ENCODE measurements at regions not wholly inside any gene's neighbourhood (a gene's known extent, or its start where the extent isn't known, plus 50 kb on each side); places are given as distances from the start of the nearest gene placed in this dataset.

GRCh38 chr11:35082321-35083180, 56.4 kb upstream of the CD44 start:
- no peak overlapping the region for H3K4me3 ChIP-seq
- intact Hi-C loops (cut with DNase I), result loop anchor here (10.0 kb wide), 1 partner anchor 292 kb away; no protein-coding TSS in a partner anchor
- H3K27me3 ChIP-seq, result no peaks in the 10 kb centered on the region
- 46% methylated on average over 13 of the region's 15 CpGs for WGBS
- peak overlapping the region; percentile 69 to 86 (median 83) for H3K27ac ChIP-seq (replicated peaks in 1 of 4)
- H3K36me3 ChIP-seq, result no peaks in the 10 kb centered on the region
- H3K4me1 ChIP-seq, result peaks cover 33 to 57% (median 53%) of the 10 kb centered on the region in 4 donors
- H3K9me3 ChIP-seq, result no peaks in the 10 kb centered on the region
- no peak for TF ChIP-seq EP300 (IDR thresholded peaks at IDR 0.05)
- peak in 1 of 2 donors; percentile 39 for TF ChIP-seq POLR2AphosphoS5 (IDR thresholded peaks at IDR 0.05)
- DNase-seq (ENCODE audit: extremely low spot score), result no peak

- intact Hi-C loops (cut with DNase I), result loop anchor here (10.0 kb wide), 1 partner anchor 292 kb away; no protein-coding TSS in a partner anchor
- TF ChIP-seq CTCF (IDR thresholded peaks at IDR 0.05) (no peak), EP300 (IDR thresholded peaks at IDR 0.05) (no peak), POLR2AphosphoS5 (IDR thresholded peaks at IDR 0.05) (no peak), POLR2A (IDR thresholded peaks at IDR 0.05; ENCODE audit: low read depth) (no peak)
- 17% methylated on average over 2 of the region's 2 CpGs for WGBS
- DNase-seq (ENCODE audit: extremely low spot score), result no peak
- Histone ChIP-seq H3K27ac (replicated peaks in 1 of 4) (peak overlapping the region; percentile 69 to 86 (median 83)), H3K9me3 (no peaks in the 10 kb centered on the region), H3K4me3 (no peak overlapping the region), H3K27me3 (no peaks in the 10 kb centered on the region), H3K4me1 (peaks cover 38 to 63% (median 58%) of the 10 kb centered on the region in 4 donors), H3K36me3 (no peaks in the 10 kb centered on the region)
These were observed 55.9 kb upstream of the CD44 start for GRCh38 chr11:35083181-35083430.

GRCh38 chr11:35083431-35084238, 55.3 kb upstream of the CD44 start:
- TF ChIP-seq EP300 (IDR thresholded peaks at IDR 0.05), result no peak
- peak; percentile 69 to 72 for TF ChIP-seq POLR2AphosphoS5 (IDR thresholded peaks at IDR 0.05)
- DNase-seq (ENCODE audit: extremely low spot score), result peak; percentile 94
- Histone ChIP-seq H3K27me3 (no peaks in the 10 kb centered on the region), H3K4me3 (no peak overlapping the region), H3K4me1 (peaks cover 43 to 68% (median 64%) of the 10 kb centered on the region in 4 donors), H3K36me3 (no peaks in the 10 kb centered on the region), H3K27ac (replicated peaks in 1 of 4) (peak overlapping the region; percentile 69 to 86 (median 83)), H3K9me3 (no peaks in the 10 kb centered on the region)
- intact Hi-C loops (cut with DNase I), result loop anchor here (10.0 kb wide), 1 partner anchor 291 kb away; no protein-coding TSS in a partner anchor
- 43% methylated on average over 9 of the region's 11 CpGs for WGBS

- H3K27ac ChIP-seq (replicated peaks in 1 of 4), result peak overlapping the region; percentile 69 to 86 (median 83)
- TF ChIP-seq POLR2AphosphoS5 (IDR thresholded peaks at IDR 0.05) (no peak), POLR2A (IDR thresholded peaks at IDR 0.05; ENCODE audit: low read depth) (no peak), CTCF (IDR thresholded peaks at IDR 0.05) (no peak), EP300 (IDR thresholded peaks at IDR 0.05) (no peak)
- WGBS, result 88% methylated on average over 1 of the region's 3 CpGs
These were observed 54.0 kb upstream of the CD44 start for GRCh38 chr11:35084817-35085440.

GRCh38 chr11:35085531-35086165, 53.3 kb upstream of the CD44 start:
- peak; percentile 64 for DNase-seq (ENCODE audit: extremely low spot score)
- H3K4me3 ChIP-seq, result no peak overlapping the region
- no peaks in the 10 kb centered on the region for H3K27me3 ChIP-seq
- TF ChIP-seq POLR2AphosphoS5 (IDR thresholded peaks at IDR 0.05) (no peak), CTCF (IDR thresholded peaks at IDR 0.05) (no peak), EP300 (IDR thresholded peaks at IDR 0.05) (no peak), POLR2A (IDR thresholded peaks at IDR 0.05; ENCODE audit: low read depth) (no peak)
- H3K27ac ChIP-seq (replicated peaks in 1 of 4), result peak overlapping the region in 3 of 4 donors; percentile 83 to 86 (median 83)
- no peaks in the 10 kb centered on the region for H3K9me3 ChIP-seq
- peaks cover 43 to 76% (median 65%) of the 10 kb centered on the region in 4 donors for H3K4me1 ChIP-seq
- 66% methylated on average over 4 of the region's 4 CpGs for WGBS
- intact Hi-C loops (cut with DNase I), result loop anchor here (5.0 to 10.0 kb wide), 3 partner anchors 107 to 289 kb away; no protein-coding TSS in a partner anchor
- H3K36me3 ChIP-seq, result no peaks in the 10 kb centered on the region

More at GRCh38 chr11:35084817-35085440, 54.0 kb upstream of the CD44 start:
- Histone ChIP-seq H3K9me3 (no peaks in the 10 kb centered on the region), H3K27me3 (no peaks in the 10 kb centered on the region), H3K36me3 (no peaks in the 10 kb centered on the region), H3K4me3 (no peak overlapping the region), H3K4me1 (peaks cover 43 to 76% (median 65%) of the 10 kb centered on the region in 4 donors)
- no peak for DNase-seq (ENCODE audit: extremely low spot score)
- intact Hi-C loops (cut with DNase I), result loop anchor here (5.0 to 10.0 kb wide), 3 partner anchors 107 to 290 kb away; no protein-coding TSS in a partner anchor

All from esophagus muscularis mucosa (tissue), 4 donors.